Neural progenitor cell (in vitro differentiated cells): ENCODE measurements at regions not wholly inside any gene's neighbourhood (a gene's known extent, or its start where the extent isn't known, plus 50 kb on each side); places are given as distances from the start of the nearest gene placed in this dataset.

Source experiments
- DNase-seq: peaks from one replicate; pipeline ENCODE4 v3.0.0-alpha.2; 2016; ENCODE audit warnings: low spot score
- H2AFZ ChIP-seq: fragments of 200-600 bp; sonication (generic); replicated peaks from 2 replicates; pipeline ENCODE4 v1.6.1; 2016; ENCODE audit warnings: antibody characterized with exemption
- H3F3A ChIP-seq: fragments of 200-600 bp; sonication (generic); 2 replicates; pipeline ENCODE4 v1.6.1; 2016; ENCODE audit warnings: antibody characterized with exemption, low read depth
- H3K27ac ChIP-seq: fragments of 200-600 bp; sonication (generic); 2 replicates; pipeline ENCODE4 v1.5.1; 2016; ENCODE audit warnings: mild to moderate bottlenecking
- H3K27me3 ChIP-seq: fragments of 200-600 bp; sonication (generic); 2 replicates; pipeline ENCODE4 v1.6.1; 2016; ENCODE audit warnings: mild to moderate bottlenecking, moderate library complexity
- H3K36me3 ChIP-seq: fragments of 200-600 bp; sonication (generic); 2 replicates; pipeline ENCODE4 v1.5.1; 2016
- H3K4me1 ChIP-seq: fragments of 200-600 bp; sonication (generic); 2 replicates; pipeline ENCODE4 v1.6.1; 2016; ENCODE audit warnings: mixed run types
- H3K4me2 ChIP-seq: fragments of 200-600 bp; sonication (generic); 2 replicates; pipeline ENCODE4 v1.6.1; 2016
- H3K4me3 ChIP-seq: fragments of 200-600 bp; sonication (generic); 2 replicates; pipeline ENCODE4 v1.5.1; 2016
- H3K79me2 ChIP-seq: fragments of 200-600 bp; sonication (generic); 2 replicates; pipeline ENCODE4 v1.6.1; 2016; ENCODE audit warnings: low read depth
- H3K9ac ChIP-seq: fragments of 200-600 bp; sonication (generic); 2 replicates; pipeline ENCODE4 v1.6.1; 2016
- H3K9me3 ChIP-seq: fragments of 200-600 bp; sonication (generic); 2 replicates; pipeline ENCODE4 v1.5.1; 2016; ENCODE audit warnings: low read depth
- H4K20me1 ChIP-seq: fragments of 200-600 bp; sonication (generic); 2 replicates; pipeline ENCODE4 v1.6.1; 2016; ENCODE audit warnings: low read depth
- H3K27ac Mint-ChIP-seq: 3 replicates; pipeline ENCODE4 v1.8.0; 2021; ENCODE audit warnings: mixed read lengths
- H3K27me3 Mint-ChIP-seq: 2 replicates; pipeline ENCODE4 v1.8.0; 2022; ENCODE audit warnings: low read depth, mild to moderate bottlenecking, inconsistent platforms, moderate library complexity, mixed read lengths; ENCODE audit not compliant: insufficient read depth
- H3K36me3 Mint-ChIP-seq: 3 replicates; pipeline ENCODE4 v1.8.0; 2021; ENCODE audit warnings: mixed read lengths
- H3K4me1 Mint-ChIP-seq: 3 replicates; pipeline ENCODE4 v1.8.0; 2021; ENCODE audit warnings: mixed read lengths
- H3K4me3 Mint-ChIP-seq: 3 replicates; pipeline ENCODE4 v1.8.0; 2021; ENCODE audit warnings: mild to moderate bottlenecking, moderate library complexity, mixed read lengths
- H3K9me3 Mint-ChIP-seq: 3 replicates; pipeline ENCODE4 v1.8.0; 2020; ENCODE audit warnings: mixed read lengths
- EZH2 ChIP-seq: fragments of 200-600 bp; sonication (generic); IDR thresholded peaks from 2 replicates; pipeline ENCODE4 v1.6.1; 2017; ENCODE audit warnings: antibody characterized with exemption, mild to moderate bottlenecking, moderate library complexity
- EZH2phosphoT487 ChIP-seq: fragments of 200-600 bp; sonication (generic); IDR thresholded peaks from 2 replicates; pipeline ENCODE4 v1.6.1; 2017; ENCODE audit warnings: antibody characterized with exemption
- TF ChIP-seq, protein P1 (sequence below): fragments of 200-600 bp; sonication (generic); IDR thresholded peaks from 2 replicates; pipeline ENCODE4 v1.5.1; 2017; ENCODE audit warnings: antibody characterized with exemption, mild to moderate bottlenecking

DNA sequence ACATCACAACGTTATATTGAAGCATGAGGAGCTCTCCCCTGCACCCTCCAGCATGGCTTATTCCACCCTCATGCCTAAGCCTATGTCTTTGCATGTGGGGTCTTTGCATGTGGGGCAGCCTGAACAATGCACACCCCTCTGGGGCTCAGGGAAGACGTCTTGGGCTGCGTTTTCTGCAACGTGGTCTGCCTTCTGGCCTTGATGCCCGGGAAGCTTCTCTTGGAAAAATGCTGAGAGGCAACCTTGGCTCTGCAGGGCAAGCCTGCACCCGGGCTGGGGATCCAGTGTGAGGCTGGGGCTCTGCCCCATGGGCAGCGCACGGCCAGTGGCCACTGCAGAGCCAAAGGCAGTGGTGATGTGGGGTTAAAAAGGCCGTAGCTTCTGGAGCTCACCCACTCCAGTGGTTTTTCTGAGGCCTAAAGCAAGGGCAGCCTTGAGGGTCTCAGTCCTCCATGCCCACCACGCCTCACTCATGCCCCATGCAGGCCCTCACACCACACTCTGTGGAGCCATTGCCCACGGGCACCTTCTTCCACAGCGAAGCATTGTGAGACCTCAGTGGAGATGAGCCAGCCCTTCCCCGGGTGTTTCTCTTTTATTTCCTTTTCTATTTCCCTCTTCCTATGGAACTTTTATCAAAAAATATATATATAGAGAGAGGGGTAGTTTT is 112.2 kb downstream of the MRPL36 start:
- Mint-ChIP-seq H3K36me3 (no peaks in the 10 kb centered on the region), H3K9me3 (peaks cover 10% of the 10 kb centered on the region), H3K27ac (no peak overlapping the region), H3K4me1 (no peaks in the 10 kb centered on the region), H3K27me3 (peaks cover 11% of the 10 kb centered on the region), H3K4me3 (no peak overlapping the region)
- H3K27ac ChIP-seq, result no peak overlapping the region
- H3K9ac ChIP-seq, result no peak overlapping the region
- H3K4me2 ChIP-seq, result no peak overlapping the region
- DNase-seq, result no peak
- H4K20me1 ChIP-seq, result no peaks in the 10 kb centered on the region
- no peaks in the 10 kb centered on the region for H3K4me1 ChIP-seq
- H3F3A ChIP-seq, result no peaks in the 10 kb centered on the region
- no peaks in the 10 kb centered on the region for H3K79me2 ChIP-seq
- H3K9me3 ChIP-seq, result no peaks in the 10 kb centered on the region
- no peaks in the 10 kb centered on the region for H3K36me3 ChIP-seq
- H2AFZ ChIP-seq, result no peak overlapping the region
- no peaks in the 10 kb centered on the region for H3K27me3 ChIP-seq
- H3K4me3 ChIP-seq, result no peak overlapping the region
- TF ChIP-seq EZH2phosphoT487 (no peak), EZH2 (no peak)
- TF ChIP-seq, protein P1, sequence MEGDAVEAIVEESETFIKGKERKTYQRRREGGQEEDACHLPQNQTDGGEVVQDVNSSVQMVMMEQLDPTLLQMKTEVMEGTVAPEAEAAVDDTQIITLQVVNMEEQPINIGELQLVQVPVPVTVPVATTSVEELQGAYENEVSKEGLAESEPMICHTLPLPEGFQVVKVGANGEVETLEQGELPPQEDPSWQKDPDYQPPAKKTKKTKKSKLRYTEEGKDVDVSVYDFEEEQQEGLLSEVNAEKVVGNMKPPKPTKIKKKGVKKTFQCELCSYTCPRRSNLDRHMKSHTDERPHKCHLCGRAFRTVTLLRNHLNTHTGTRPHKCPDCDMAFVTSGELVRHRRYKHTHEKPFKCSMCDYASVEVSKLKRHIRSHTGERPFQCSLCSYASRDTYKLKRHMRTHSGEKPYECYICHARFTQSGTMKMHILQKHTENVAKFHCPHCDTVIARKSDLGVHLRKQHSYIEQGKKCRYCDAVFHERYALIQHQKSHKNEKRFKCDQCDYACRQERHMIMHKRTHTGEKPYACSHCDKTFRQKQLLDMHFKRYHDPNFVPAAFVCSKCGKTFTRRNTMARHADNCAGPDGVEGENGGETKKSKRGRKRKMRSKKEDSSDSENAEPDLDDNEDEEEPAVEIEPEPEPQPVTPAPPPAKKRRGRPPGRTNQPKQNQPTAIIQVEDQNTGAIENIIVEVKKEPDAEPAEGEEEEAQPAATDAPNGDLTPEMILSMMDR, result no peak

- no peak for DNase-seq
- Histone ChIP-seq H3K4me3 (no peak overlapping the region), H3F3A (no peaks in the 10 kb centered on the region), H2AFZ (no peak overlapping the region), H3K79me2 (no peaks in the 10 kb centered on the region), H3K27me3 (no peaks in the 10 kb centered on the region), H3K9me3 (no peaks in the 10 kb centered on the region), H3K9ac (no peak overlapping the region), H3K4me2 (no peak overlapping the region), H4K20me1 (no peaks in the 10 kb centered on the region), H3K4me1 (no peaks in the 10 kb centered on the region), H3K27ac (no peak overlapping the region), H3K36me3 (no peaks in the 10 kb centered on the region)
- Mint-ChIP-seq H3K9me3 (peaks cover 10% of the 10 kb centered on the region), H3K27ac (no peak overlapping the region), H3K4me1 (no peaks in the 10 kb centered on the region), H3K4me3 (no peak overlapping the region), H3K36me3 (no peaks in the 10 kb centered on the region), H3K27me3 (peaks cover 11% of the 10 kb centered on the region)
- TF ChIP-seq EZH2phosphoT487, result no peak
- TF ChIP-seq EZH2, result no peak
- TF ChIP-seq, protein P1, result no peak
Measured at GRCh38 chr5:1686016-1686802, 113.4 kb downstream of the MRPL36 start.

DNA sequence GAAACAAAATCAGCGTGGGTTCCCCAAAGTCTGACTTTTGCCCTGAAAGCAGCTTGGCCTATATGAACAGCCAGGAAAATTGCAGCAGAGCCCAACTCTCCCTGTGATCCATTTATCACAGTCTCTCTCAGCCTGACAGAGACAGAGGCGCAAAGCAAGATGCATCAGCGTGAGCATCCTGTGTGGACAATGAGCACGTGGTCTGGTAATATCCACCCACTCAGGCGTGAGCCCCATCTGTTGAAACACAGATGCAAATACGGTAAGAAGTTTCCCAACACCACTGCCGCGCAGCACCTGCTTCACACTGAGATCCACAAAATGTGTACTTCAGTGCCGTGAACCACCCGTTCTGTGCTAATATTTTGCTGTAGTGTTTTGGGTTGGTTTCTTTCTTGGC is 114.6 kb downstream of the MRPL36 start:
- no peak for DNase-seq
- Histone ChIP-seq H3K27ac (no peak overlapping the region), H3K4me1 (no peaks in the 10 kb centered on the region), H3K4me3 (no peak overlapping the region), H4K20me1 (no peaks in the 10 kb centered on the region), H3K79me2 (no peaks in the 10 kb centered on the region), H3K9ac (no peak overlapping the region), H3K27me3 (no peaks in the 10 kb centered on the region), H2AFZ (no peak overlapping the region), H3K4me2 (no peak overlapping the region), H3K9me3 (no peaks in the 10 kb centered on the region), H3K36me3 (no peaks in the 10 kb centered on the region), H3F3A (no peaks in the 10 kb centered on the region)
- H3K27ac Mint-ChIP-seq, result no peak overlapping the region
- H3K27me3 Mint-ChIP-seq, result peaks cover 11% of the 10 kb centered on the region
- no peaks in the 10 kb centered on the region for H3K36me3 Mint-ChIP-seq
- no peak overlapping the region for H3K4me3 Mint-ChIP-seq
- TF ChIP-seq EZH2phosphoT487 (no peak), EZH2 (no peak)
- TF ChIP-seq, protein P1, result no peak
- H3K9me3 Mint-ChIP-seq, result peaks cover 13% of the 10 kb centered on the region
- H3K4me1 Mint-ChIP-seq, result no peaks in the 10 kb centered on the region
